K562 (cell line): ENCODE measurements at regions not wholly inside any gene's neighbourhood (a gene's known extent, or its start where the extent isn't known, plus 50 kb on each side); places are given as distances from the start of the nearest gene placed in this dataset.

ENCODE experiments used
- CHD1 ChIP-seq: fragments of 200-600 bp; sonication (generic); IDR thresholded peaks from one replicate; pipeline ENCODE4 v1.6.1; 2012; ENCODE audit warnings: mild to moderate bottlenecking, moderate library complexity, low read length, inconsistent platforms
- CTCF ChIP-seq, 3 experiments: IDR thresholded peaks in 2 of 3; conservative IDR thresholded peaks in 1 of 3; 2 replicates each; pipeline ENCODE4 v1.5.1; 2011 to 2012; ENCODE audit warnings: low read length in 3 of 3, mild to moderate bottlenecking in 3 of 3, control low read depth in 2 of 3, improper control_type of control experiment in 1 of 3, inconsistent platforms in 1 of 3, low read depth in 1 of 3, mixed read lengths in 1 of 3, moderate library complexity in 1 of 3; ENCODE audit not compliant: insufficient read depth in 2 of 3
- MEF2A ChIP-seq: IDR thresholded peaks from 2 replicates; pipeline ENCODE4 v1.6.1; 2011; ENCODE audit warnings: low read depth, mild to moderate bottlenecking, low read length, moderate library complexity; ENCODE audit not compliant: control insufficient read depth
- NCOA1 ChIP-seq: fragments of 450-650 bp; IDR thresholded peaks from 2 replicates; pipeline ENCODE4 v1.6.1; 2016; ENCODE audit warnings: low read depth
- POLR2A ChIP-seq: fragments of 450-650 bp; conservative IDR thresholded peaks from 2 replicates; pipeline ENCODE4 v1.6.1; 2016
- TEAD1 ChIP-seq, 2 experiments: fragments of 450-650 bp in 1 of 2; sonication (generic) in 1 of 2; formaldehyde crosslinking; IDR thresholded peaks; 2 replicates each; pipeline versions ENCODE4 v1.4.0 to v1.8.0; 2020 to 2022; ENCODE audit warnings: mild to moderate bottlenecking in 2 of 2, missing genetic modification reagents in 1 of 2
- ZFP30 ChIP-seq: fragments of 250-450 bp; sonication (Bioruptor Pico); IDR thresholded peaks from 2 replicates; pipeline ENCODE4 v1.8.0; 2022; ENCODE audit warnings: moderate library complexity, mild to moderate bottlenecking, inconsistent platforms, borderline replicate concordance
- ZNF263 ChIP-seq: sonication (generic); formaldehyde crosslinking; IDR thresholded peaks from 2 replicates; pipeline ENCODE4 v1.8.0; 2022; ENCODE audit warnings: mild to moderate bottlenecking, missing genetic modification reagents, borderline replicate concordance
- TF ChIP-seq, protein P1 (sequence below), 3 experiments: fragments of 200-800 bp in 1 of 3; sonication (Bioruptor generic) in 1 of 3; sonication (generic) in 1 of 3; formaldehyde crosslinking in 1 of 3; IDR thresholded peaks; 2 replicates each; pipeline versions ENCODE4 v1.6.1 to v1.8.0; 2016 to 2022; ENCODE audit warnings: mild to moderate bottlenecking in 2 of 3, missing compliant biosample characterization in 2 of 3, missing genetic modification characterization in 2 of 3, missing genetic modification reagents in 1 of 3

DNA sequence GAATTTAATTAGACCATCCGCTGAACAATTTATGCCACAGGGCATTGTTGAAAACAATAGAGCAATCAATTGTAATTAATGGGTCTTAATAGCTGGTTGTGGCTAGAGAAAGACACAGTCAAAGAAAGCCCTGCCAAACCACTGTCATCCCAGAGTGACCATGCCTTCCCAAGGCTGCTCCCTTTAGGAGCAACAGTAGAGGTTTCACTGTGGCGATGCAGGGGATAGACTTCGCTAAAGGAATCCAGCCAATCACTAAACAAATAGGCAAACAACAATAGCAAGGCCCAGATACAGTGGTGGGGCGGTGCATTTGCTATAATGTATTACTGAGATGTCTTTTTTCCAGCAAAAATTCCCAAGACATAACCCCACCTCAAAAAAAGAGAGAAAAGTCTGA, 87.8 kb upstream of the SLC27A6 start:
- no peak for TF ChIP-seq POLR2A
- TF ChIP-seq CHD1 = no peak
- TF ChIP-seq ZNF263 = no peak
- TF ChIP-seq TEAD1 (CRISPR knock-in tag; IDR thresholded peaks at IDR 0.05) = no peak
- no peak for TF ChIP-seq NCOA1
- no peak for TF ChIP-seq MEF2A
- TF ChIP-seq, protein P1, sequence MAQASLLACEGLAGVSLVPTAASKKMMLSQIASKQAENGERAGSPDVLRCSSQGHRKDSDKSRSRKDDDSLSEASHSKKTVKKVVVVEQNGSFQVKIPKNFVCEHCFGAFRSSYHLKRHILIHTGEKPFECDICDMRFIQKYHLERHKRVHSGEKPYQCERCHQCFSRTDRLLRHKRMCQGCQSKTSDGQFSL (CRISPR knock-in tag; IDR thresholded peaks at IDR 0.05) = no peak
- TF ChIP-seq, protein P1 (tag; IDR thresholded peaks at IDR 0.05) = no peak
- TF ChIP-seq ZFP30 (CRISPR knock-in tag) = no peak
- TF ChIP-seq CTCF (IDR thresholded peaks at IDR 0.05 in 2 of 3, conservative IDR thresholded peaks at IDR 0.05 in 1 of 3; ENCODE audit: insufficient read depth in 2 of 3, low read depth in 1 of 3, low read length in 3 of 3) = no peak
